Left colon (tissue), 2 donors: ENCODE measurements at regions not wholly inside any gene's neighbourhood (a gene's known extent, or its start where the extent isn't known, plus 50 kb on each side); places are given as distances from the start of the nearest gene placed in this dataset.
A peak's percentile ranks its signal among the peaks of the same experiment; 100 is the strongest.

Source experiments
- ATAC-seq: fragments of 200-7000 bp; cut with Tn5 transposase; one replicate; pipeline ENCODE4 v1.9.1; 2020; ENCODE audit warnings: mild to moderate bottlenecking, moderate library complexity
- DNase-seq, 2 donors: peaks; one replicate each; pipeline ENCODE4 v3.0.0-alpha.2; 2020
- intact Hi-C, 2 donors: fragments of 100-400 bp; cut with DNase I in 1 of 2; cut with micrococcal nuclease in 1 of 2; formaldehyde crosslinking; loops; one replicate each; pipeline versions ENCODE4 v1.11.2 to v1.14.0; 2022; cut with DNase I, micrococcal nuclease
- donor health status: DM: no; HTN: no; CAD: no.
- donor health status: DM: yes; HTN: yes; CAD: no.

DNA sequence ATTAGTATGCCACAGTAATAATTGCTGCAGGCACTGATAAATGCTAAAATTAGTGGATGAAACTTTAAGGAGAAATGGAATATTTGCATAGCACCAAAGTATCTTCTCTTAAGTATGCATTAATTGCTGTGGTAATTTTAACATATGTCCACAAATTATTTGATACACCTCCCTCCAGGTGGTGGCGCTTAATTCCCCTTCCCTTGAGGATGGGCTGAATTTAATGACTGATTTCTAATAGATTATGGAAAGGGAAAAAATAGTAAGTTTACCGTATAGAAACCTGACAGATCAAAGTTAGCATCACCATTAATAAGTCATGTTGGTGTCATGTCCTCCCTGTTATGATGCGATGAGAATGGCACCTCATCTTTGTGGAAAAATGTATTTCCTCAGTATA is 519.2 kb downstream of the TFEC start:
- intact Hi-C loops = no loop called here
- DNase-seq (no peak), ATAC-seq (no peak)

- ATAC-seq (no peak), DNase-seq (no peak)
- intact Hi-C loops = no loop called here
These were observed 525.4 kb downstream of the TFEC start for GRCh38 chr7:115505136-115505535.

DNA sequence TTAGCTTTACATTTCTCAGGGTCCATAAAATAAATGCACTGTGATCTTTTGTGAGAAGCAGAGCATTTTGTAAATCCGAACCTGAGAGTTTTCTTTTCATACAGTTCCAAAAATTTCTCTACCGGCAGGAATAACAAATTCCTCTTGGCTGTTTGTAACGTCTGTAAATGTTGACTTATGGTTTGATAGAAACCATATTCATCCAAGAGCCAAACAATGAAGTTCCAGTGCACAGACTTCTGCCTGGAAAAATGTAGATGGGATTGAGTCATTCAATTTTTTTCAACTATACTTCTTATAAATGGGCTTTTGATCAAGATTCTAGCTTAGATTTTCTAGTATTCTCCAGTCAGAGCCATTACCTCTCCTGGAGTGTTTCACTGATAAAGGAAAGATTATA is 530.6 kb downstream of the TFEC start:
- intact Hi-C loops = no loop called here
- ATAC-seq (no peak), DNase-seq (no peak)

- ATAC-seq = no peak
- no peak for DNase-seq
- intact Hi-C loops = no loop called here
These were observed 534.6 kb downstream of the TFEC start for GRCh38 chr7:115496006-115496405.

GRCh38 chr7:115494529-115495147 is 535.9 kb downstream of the TFEC start:
- ATAC-seq (no peak), DNase-seq (no peak)
- intact Hi-C loops = no loop called here

GRCh38 chr7:115493381-115493780 is 537.2 kb downstream of the TFEC start:
- DNase-seq (no peak), ATAC-seq (no peak)
- intact Hi-C loops = no loop called here

GRCh38 chr7:115491744-115492380 is 538.7 kb downstream of the TFEC start:
- intact Hi-C loops = no loop called here
- DNase-seq (no peak), ATAC-seq (no peak)

DNA sequence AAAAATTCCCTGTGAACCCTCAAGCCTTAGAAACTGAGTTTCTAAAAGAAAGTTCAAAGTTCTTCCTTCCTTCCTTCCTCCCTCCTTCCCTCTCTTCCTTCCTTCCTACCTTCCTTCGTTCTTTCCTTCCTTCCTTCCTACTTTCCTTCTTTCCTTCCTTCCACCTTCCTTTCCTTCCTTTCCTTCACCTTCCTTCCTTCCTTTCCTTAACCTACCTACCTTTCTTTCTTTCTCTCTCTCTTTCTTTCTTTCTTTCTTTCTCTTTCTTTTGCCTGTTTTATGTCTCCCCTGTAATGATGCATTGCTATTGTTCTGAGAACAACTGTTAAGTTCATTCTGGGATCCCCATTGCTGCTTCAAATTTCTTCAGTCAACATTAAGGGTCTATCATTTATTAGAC is 551.1 kb downstream of the TFEC start:
- intact Hi-C loops = no loop called here
- no peak for ATAC-seq

DNA sequence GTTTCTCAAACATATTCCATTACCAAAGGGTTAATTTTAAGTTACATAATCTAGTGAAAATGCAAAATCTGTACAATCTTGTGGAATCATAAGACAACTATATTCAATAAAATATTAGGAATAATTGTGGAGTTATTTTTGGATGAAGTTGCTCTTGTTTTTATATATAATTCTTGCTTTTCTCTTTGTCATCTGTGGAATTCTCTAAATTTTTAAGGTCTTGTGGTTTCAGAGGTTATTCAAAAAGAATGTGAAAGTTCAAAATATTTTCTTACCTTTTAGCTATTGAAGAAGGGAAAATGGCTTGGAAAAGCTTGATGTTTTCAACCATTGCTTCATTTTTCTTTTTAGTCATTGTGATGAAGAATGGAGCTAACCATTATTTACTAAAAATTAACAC is 552.1 kb downstream of the TFEC start:
- ATAC-seq (no peak), DNase-seq (no peak)
- intact Hi-C loops = no loop called here

More for the DNA sequence above, 551.1 kb downstream of the TFEC start:
- no peak for DNase-seq

GRCh38 chr7:115477193-115477651 is 553.3 kb downstream of the TFEC start:
- DNase-seq (peak in 1 of 2 donors; percentile 35), ATAC-seq (peak; percentile 77)

GRCh38 chr7:115476671-115477181 is 553.8 kb downstream of the TFEC start:
- ATAC-seq (peak; percentile 23), DNase-seq (no peak)
- intact Hi-C loops = no loop called here

More at GRCh38 chr7:115477193-115477651, 553.3 kb downstream of the TFEC start:
- intact Hi-C loops = no loop called here

GRCh38 chr7:115475761-115476385 is 554.0 kb downstream of the MDFIC start:
- peak; percentile 26 to 32 for DNase-seq
- ATAC-seq = peak; percentile 84
- intact Hi-C loops = no loop called here

DNA sequence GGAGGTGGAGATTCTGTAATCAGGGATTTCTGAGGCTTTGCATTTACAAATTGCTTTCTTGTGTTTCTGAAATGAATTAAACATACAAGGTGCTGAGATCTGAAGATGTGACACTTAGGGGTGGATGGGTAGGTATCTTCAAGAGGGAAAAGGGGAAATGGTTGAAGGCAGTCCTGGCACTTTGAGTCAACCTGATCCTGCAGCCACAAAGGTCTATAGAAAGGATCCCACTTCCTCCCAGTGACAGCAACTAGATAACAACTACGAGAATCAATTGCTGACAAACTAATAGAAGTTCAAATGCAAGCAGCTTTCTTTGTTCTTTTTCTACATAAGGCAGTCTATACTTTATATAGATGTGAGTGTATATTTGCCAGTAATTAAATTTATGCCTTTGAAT is 553.3 kb downstream of the MDFIC start:
- ATAC-seq = no peak
- intact Hi-C loops = no loop called here
- DNase-seq = no peak

- DNase-seq (no peak), ATAC-seq (no peak)
- intact Hi-C loops = no loop called here
These were observed 552.2 kb downstream of the MDFIC start for GRCh38 chr7:115474137-115474536.

DNA sequence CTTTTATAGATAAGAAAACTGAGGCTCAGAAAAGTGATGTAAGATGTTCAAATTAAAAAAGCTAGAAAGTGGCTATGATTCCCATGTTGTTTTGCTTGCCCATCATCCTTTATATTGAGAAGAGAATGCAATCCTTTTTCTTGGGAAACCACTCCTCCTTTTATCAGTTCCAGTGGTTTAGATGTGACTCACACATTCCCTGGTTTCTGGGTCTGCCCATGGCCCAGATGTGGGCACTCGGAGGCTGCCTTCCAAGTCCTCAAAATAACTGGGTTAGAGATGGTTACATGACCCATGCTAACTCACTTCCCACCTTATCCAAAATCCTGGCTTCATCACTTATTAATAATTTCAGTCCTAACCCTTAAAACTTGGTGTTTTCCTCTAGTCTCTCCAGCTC is 550.0 kb downstream of the MDFIC start:
- intact Hi-C loops = no loop called here
- no peak for ATAC-seq
- no peak for DNase-seq

- intact Hi-C loops = no loop called here
- DNase-seq = no peak
- no peak for ATAC-seq
These were observed 540.6 kb downstream of the MDFIC start for GRCh38 chr7:115462301-115463015.

DNA sequence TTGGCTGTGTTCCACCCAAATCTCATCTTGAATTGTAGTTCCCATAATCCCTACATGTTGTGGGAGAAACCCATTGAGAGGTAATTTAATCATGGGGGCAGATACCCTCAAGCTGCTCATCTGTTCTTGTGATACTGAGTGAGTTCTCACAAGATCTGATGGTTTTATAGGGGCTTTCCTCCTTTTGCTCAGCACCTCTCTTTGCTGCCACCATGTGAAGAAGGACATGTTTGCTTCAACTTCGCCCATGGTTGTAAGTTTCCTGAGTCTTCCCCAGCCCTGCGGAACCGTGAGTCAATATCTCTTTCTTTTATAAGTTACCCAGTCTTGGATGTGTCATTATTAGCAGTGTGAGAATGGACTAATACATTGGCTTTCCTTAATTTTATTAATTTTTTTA is 527.8 kb downstream of the MDFIC start:
- intact Hi-C loops = no loop called here
- ATAC-seq (no peak), DNase-seq (no peak)

GRCh38 chr7:115447495-115447894 is 525.6 kb downstream of the MDFIC start:
- DNase-seq = no peak
- peak; percentile 90 for ATAC-seq
- intact Hi-C loops = no loop called here

- no peak for ATAC-seq
- intact Hi-C loops = no loop called here
- no peak for DNase-seq
These were observed 519.1 kb downstream of the MDFIC start for GRCh38 chr7:115441033-115441432.

- DNase-seq (no peak), ATAC-seq (no peak)
- intact Hi-C loops = no loop called here
These were observed 513.3 kb downstream of the MDFIC start for GRCh38 chr7:115435178-115435577.
